ENCODE measurements at regions not wholly inside any gene's neighbourhood (a gene's known extent, or its start where the extent isn't known, plus 50 kb on each side); places are given as distances from the start of the nearest gene placed in this dataset.

DNA sequence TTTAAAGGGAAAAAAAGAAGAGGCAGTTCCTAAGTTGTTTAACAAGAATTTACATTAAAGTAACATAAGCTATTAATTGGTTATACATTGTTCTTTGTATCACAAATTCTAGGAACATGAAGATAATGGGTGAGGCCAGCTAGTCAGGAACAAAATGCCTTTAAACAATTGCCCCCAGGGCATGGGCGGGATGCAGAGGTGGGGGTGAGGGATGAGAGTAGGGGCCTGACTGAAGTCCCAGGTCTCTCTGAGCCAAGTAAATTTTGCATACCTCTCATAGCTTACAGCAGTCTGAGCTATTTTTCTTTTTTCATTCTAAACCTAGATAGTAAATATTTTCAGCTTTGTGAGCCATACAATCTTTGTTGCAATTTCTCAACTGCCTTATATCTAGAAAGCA lies 77.8 kb upstream of the RNU6-1 start:
- TF ChIP-seq CTCF (IDR thresholded peaks at IDR 0.05) (no peak), POLR2AphosphoS5 (IDR thresholded peaks at IDR 0.05) (no peak), POLR2A (IDR thresholded peaks at IDR 0.05) (no peak)

Measured in breast epithelium (tissue), 3 donors.